Mesodermal cell (in vitro differentiated cells): ENCODE measurements at regions not wholly inside any gene's neighbourhood (a gene's known extent, or its start where the extent isn't known, plus 50 kb on each side); places are given as distances from the start of the nearest gene placed in this dataset.

Source experiments
- H3K27ac ChIP-seq: 2 replicates; pipeline ENCODE4 v1.7.0; 2013; ENCODE audit warnings: mild to moderate bottlenecking, low read depth, low read length, moderate library complexity; ENCODE audit not compliant: severe bottlenecking
- H3K36me3 ChIP-seq: 2 replicates; pipeline ENCODE4 v1.7.1; 2013; ENCODE audit warnings: mild to moderate bottlenecking, low read length, moderate library complexity; ENCODE audit not compliant: control insufficient read depth, insufficient read depth
- H3K4me1 ChIP-seq: one replicate; pipeline ENCODE4 v1.7.1; 2013; ENCODE audit warnings: mild to moderate bottlenecking, low read length; ENCODE audit not compliant: insufficient read depth, control insufficient read depth, poor library complexity, severe bottlenecking
- H3K4me3 ChIP-seq: 2 replicates; pipeline ENCODE4 v1.7.0; 2013; ENCODE audit warnings: low read length, control low read depth, mild to moderate bottlenecking; ENCODE audit not compliant: insufficient read depth, poor library complexity, severe bottlenecking; ENCODE audit errors: extremely low read depth
- H3K9me3 ChIP-seq: 2 replicates; pipeline ENCODE4 v1.7.1; 2013; ENCODE audit warnings: mild to moderate bottlenecking, low read length, moderate library complexity; ENCODE audit not compliant: control insufficient read depth
- WGBS, 2 experiments: methylation state at CpG; one replicate each; pipeline ENCODE4 v1.1.5; 2013; ENCODE audit warnings: missing lambda C conversion rate in 2 of 2; ENCODE audit not compliant: insufficient coverage in 2 of 2; 5-methylcytosine and 5-hydroxymethylcytosine counted together

DNA sequence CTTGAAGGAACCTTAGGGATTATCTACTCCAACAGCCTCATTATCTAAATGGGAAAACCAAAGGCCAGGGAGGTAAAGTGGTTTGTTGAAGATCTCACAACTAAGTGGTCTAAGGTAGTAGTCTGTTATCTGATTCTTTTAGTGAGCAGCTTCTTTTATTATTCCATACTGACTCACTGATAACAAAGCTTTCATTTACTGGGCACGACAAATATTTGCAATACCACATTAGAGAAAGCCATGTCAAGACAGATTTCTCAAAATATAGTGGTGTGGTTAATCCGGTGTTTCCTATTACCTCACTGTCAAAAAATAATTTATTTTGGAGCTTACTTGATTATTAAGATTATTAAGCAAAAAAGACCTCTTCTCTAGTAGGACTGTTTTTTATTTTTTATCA is 369.1 kb downstream of the S1PR1 start:
- Histone ChIP-seq H3K4me1 (peaks cover 9% of the 10 kb centered on the region), H3K9me3 (peaks cover 4% of the 10 kb centered on the region), H3K27ac (no peak overlapping the region), H3K36me3 (no peaks in the 10 kb centered on the region), H3K4me3 (no peak overlapping the region)
- no CpG with 5 or more reads among the region's 2 CpGs for WGBS, 2 experiments

DNA sequence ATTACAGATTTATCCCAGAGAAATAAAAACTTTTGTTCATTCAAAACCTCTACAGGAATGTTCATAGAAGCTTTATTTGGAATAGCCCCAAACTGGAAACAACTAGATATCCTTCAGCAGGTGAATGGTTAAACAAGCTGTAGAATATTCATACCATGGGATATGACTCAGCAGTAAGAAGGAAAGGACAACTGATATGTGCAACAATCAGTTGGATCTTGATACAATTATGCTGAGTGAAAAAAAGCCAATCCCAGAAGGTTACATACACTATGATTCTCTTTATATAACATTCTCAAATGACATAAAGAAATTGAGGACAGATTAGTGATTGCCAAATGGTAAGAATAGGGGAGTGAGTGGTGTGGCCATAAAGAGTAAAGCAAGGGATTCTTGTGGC is 376.7 kb downstream of the S1PR1 start:
- Histone ChIP-seq H3K36me3 (no peaks in the 10 kb centered on the region), H3K4me1 (no peaks in the 10 kb centered on the region)

DNA sequence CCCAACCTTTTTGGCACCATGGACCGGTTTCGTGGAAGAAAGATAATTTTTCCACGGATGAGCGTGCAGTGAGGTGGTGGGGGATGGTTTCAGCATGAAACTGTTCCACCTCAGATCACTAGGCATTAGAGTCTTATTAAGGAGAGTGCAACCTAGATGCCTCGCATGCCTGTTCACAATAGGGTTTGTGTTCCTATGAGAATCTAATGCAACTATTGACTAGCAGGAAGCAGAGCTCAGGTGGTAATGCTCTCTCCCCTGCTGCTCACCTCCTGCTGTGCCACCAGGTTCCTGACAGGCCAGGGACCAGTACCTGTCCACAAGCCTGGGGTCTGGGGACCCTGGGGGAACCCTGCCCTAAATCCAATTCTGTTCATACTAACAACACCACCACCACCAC is 377.8 kb downstream of the OLFM3 start:
- no peak overlapping the region for H3K27ac ChIP-seq
- no peak overlapping the region for H3K4me3 ChIP-seq
- WGBS, 2 experiments, result 80 to 93% methylated on average over 1 to 3 of the region's 5 CpGs
- H3K9me3 ChIP-seq, result no peaks in the 10 kb centered on the region
- H3K36me3 ChIP-seq, result no peaks in the 10 kb centered on the region
- H3K4me1 ChIP-seq, result no peaks in the 10 kb centered on the region

More for the DNA sequence above, 376.7 kb downstream of the S1PR1 start:
- Histone ChIP-seq H3K4me3 (no peak overlapping the region), H3K27ac (no peak overlapping the region), H3K9me3 (peaks cover 7% of the 10 kb centered on the region)

DNA sequence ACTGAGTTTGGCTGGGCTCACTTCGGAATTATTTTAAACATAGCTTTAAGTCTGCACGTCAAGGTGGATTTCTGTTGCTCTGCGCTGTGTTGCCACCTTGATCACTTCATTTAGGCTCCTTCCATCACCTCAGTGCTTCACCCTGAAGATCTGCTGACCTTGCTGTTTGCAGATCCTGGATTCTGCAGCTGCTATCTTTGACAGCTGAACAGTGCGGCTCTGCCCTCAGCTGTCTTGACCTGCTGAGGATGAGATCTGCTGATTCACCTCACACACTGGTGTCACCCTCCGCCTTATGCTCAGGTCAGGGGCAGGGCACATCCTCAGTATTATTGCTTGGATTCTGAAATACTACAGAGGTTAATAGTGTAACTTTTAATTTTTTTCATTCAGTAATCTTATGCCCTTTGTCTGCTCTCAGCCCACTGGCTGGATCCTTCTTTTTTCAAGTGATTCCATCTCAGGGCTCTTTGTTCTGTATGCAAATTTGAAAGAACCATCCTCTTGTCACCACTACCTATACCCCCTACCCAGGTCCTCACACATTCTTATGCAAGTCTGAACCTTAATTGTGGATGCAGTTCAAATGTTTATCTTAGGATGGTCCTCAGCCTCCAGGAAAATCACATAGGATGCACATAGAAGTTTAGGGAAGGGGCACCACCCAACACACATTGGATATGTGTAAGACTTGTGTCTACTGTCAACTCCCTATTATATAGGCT is 364.0 kb downstream of the OLFM3 start:
- WGBS, 2 experiments, result 92 to 95% methylated on average over 4 of the region's 5 CpGs
- Histone ChIP-seq H3K4me3 (no peak overlapping the region), H3K9me3 (no peaks in the 10 kb centered on the region), H3K4me1 (no peaks in the 10 kb centered on the region), H3K36me3 (no peaks in the 10 kb centered on the region), H3K27ac (no peak overlapping the region)

DNA sequence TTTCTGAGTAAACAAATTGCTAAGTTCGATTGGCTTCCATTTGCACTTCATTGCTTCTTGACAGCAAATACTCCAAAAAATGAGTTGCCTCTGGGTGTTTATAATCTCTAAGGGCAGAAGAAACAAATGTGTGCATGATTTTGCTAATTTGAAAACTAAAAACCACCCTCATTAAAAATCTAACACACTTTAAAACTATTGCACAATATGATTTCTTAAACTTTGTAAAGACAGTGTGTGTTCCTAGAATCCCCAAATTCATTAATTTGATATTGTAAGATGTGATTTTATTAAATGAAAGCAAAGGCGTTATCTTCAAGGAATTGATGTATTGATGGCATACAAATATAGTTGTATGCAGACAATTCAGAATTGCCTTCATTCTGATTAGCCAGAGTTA is 350.9 kb downstream of the OLFM3 start:
- no peak overlapping the region for H3K27ac ChIP-seq
- H3K9me3 ChIP-seq, result no peaks in the 10 kb centered on the region
- no peaks in the 10 kb centered on the region for H3K36me3 ChIP-seq
- no peaks in the 10 kb centered on the region for H3K4me1 ChIP-seq
- H3K4me3 ChIP-seq, result no peak overlapping the region
- no CpG with 5 or more reads among the region's 2 CpGs for WGBS, 2 experiments

DNA sequence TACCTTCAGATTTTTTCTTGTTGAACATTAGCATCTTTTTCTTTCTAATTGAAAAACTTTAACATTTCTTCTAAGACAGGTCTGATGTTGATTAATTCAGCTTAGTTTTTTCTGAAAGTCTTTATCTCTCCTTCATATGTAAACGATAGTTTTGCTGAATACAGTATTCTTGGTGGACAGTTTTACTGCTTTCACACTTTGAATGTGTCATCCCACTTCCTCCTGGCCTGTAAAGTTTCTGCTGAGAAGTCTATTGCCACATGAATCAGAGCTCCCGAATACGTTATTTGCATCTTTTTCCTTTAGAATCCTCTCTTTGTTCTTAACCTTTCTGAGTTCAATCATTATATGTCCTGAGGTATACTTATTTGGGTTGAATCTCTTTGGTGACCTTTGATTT is 344.2 kb downstream of the OLFM3 start:
- Histone ChIP-seq H3K4me1 (no peaks in the 10 kb centered on the region), H3K27ac (no peak overlapping the region), H3K36me3 (no peaks in the 10 kb centered on the region), H3K9me3 (no peaks in the 10 kb centered on the region), H3K4me3 (no peak overlapping the region)
- 100% methylated on average over 1 of the region's 3 CpGs; no CpG with 5 or more reads in 1 of the 2 experiments for WGBS, 2 experiments

DNA sequence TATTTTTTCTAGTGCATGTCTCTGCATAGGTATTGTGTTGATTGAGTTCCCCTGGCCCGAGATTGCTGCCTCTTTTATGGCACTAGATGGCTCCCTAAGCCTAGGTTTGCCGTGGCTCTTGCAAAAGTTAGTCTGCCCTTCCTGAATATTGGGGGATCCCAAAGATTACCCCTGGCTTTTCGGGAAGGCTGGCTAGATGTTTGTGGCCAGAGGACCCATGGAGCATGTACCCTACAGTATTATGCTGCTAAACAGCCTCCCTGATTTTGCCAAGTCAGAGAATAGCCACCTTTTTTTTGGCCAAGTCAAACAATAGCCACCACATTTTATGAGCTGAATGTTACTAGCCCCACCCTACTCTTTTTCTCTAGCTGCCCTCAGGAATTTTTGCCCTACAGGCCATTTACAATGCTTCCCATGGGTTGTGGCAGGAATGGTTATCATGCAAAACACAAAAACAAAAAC is 343.2 kb downstream of the OLFM3 start:
- H3K4me3 ChIP-seq, result no peak overlapping the region
- H3K27ac ChIP-seq, result no peak overlapping the region
- 14 to 16% methylated on average over 2 to 3 of the region's 3 CpGs for WGBS, 2 experiments
- no peaks in the 10 kb centered on the region for H3K4me1 ChIP-seq
- no peaks in the 10 kb centered on the region for H3K36me3 ChIP-seq
- H3K9me3 ChIP-seq, result no peaks in the 10 kb centered on the region

DNA sequence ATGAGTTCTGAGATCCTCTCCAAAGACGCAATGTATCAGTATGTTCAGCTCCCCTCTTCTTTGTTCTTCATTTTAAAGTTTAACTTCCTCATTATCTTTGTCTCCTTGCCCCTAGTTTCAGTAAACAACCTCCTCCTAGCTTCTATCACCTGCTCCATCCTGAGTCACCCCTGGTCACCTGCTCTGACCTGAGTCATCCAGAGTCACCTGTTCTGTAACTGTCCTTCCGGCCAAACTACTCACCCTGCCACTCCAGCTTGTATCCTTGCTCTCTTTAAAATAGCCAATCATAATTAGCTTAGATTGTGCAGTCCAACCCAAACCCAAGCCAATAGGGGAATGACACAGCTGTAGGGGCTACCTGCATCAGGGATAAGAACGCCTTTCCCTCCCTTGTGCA is 332.0 kb downstream of the OLFM3 start:
- peaks cover 4% of the 10 kb centered on the region for H3K9me3 ChIP-seq
- H3K4me1 ChIP-seq, result no peaks in the 10 kb centered on the region
- WGBS, 2 experiments, result 96 to 100% methylated on average over 2 of the region's 3 CpGs
- H3K27ac ChIP-seq, result no peak overlapping the region
- H3K36me3 ChIP-seq, result no peaks in the 10 kb centered on the region
- no peak overlapping the region for H3K4me3 ChIP-seq

DNA sequence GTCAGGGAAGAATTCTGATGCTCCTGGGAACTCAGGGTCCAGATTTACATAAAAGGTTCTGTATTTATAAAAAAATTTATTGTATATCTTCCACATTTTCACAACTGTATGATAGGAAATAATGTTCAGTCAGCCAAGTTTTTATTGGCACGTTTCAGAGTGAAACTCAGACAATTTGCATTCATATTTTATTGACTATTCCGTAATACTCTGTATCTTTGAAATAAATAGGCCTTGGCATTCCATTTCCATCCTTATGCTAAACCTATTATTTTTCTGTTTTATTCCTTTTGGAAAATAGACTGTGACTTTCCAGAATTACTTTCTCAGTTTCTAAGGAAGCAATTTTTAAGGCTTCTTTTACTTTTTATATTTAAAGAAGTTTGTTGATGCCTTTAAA is 329.0 kb downstream of the OLFM3 start:
- no peaks in the 10 kb centered on the region for H3K36me3 ChIP-seq
- no peak overlapping the region for H3K4me3 ChIP-seq
- WGBS, 2 experiments, result no CpG with 5 or more reads among the region's 2 CpGs
- no peak overlapping the region for H3K27ac ChIP-seq
- peaks cover 4% of the 10 kb centered on the region for H3K9me3 ChIP-seq
- no peaks in the 10 kb centered on the region for H3K4me1 ChIP-seq

DNA sequence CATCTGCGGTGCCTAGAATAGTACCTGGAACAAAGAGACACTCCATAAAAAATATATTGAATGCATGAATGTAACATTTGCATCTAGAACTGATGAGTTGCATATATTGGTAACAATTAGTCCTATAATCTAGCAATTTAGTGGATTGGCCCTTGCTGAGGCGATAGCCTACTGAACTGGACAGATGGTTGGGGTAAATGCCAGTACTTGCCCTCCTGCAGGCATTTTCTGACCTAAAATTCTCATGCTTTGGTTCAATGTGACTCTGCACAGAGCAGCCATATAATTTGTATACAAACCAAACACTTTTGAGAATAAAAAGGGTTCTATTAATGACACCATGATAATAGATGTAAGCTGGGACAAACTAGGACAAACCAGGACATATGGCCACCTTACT is 313.6 kb downstream of the OLFM3 start:
- H3K27ac ChIP-seq, result no peak overlapping the region
- H3K36me3 ChIP-seq, result no peaks in the 10 kb centered on the region
- 86% methylated on average over 1 of the region's 2 CpGs; no CpG with 5 or more reads in 1 of the 2 experiments for WGBS, 2 experiments
- peaks cover 3% of the 10 kb centered on the region for H3K4me1 ChIP-seq
- no peak overlapping the region for H3K4me3 ChIP-seq
- no peaks in the 10 kb centered on the region for H3K9me3 ChIP-seq

DNA sequence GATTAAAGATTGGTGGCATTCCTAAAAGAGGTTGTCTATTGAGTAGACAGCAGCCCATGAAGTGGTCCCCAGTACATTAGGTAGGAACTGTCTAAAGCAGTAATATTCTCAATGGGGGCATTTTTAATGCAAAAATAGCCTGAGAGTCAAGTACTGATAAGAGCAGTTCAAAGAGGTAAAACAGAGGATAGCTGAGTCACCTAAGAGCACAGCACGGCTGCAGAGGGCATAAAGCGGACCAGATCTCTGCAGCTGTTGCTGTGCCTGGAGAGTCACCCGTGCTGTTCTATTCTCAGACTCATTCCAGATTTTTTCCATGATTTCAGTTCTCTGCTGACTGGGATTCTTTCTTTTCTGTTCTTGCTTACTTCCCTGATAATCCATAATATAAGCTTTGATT is 313.2 kb downstream of the OLFM3 start:
- Histone ChIP-seq H3K9me3 (no peaks in the 10 kb centered on the region), H3K36me3 (no peaks in the 10 kb centered on the region), H3K4me3 (no peak overlapping the region), H3K4me1 (peaks cover 3% of the 10 kb centered on the region), H3K27ac (no peak overlapping the region)
- 73 to 83% methylated on average over 2 to 3 of the region's 3 CpGs for WGBS, 2 experiments
